HepG2 (cell line): ENCODE measurements at regions not wholly inside any gene's neighbourhood (a gene's known extent, or its start where the extent isn't known, plus 50 kb on each side); places are given as distances from the start of the nearest gene placed in this dataset.

Experiments
- ATAC-seq: fragments of 200-7000 bp; cut with Tn5 transposase; 3 replicates; pipeline ENCODE4 v1.9.1; 2020; ENCODE audit warnings: mild to moderate bottlenecking, moderate library complexity
- BruUV-seq: library from RNA; stranded (reverse); fragments of 400-500 nt; replicated peaks from 2 replicates; lab custom pipeline; 2021; lab: Mats Ljungman, UMichigan
- CTCF ChIA-PET: fragments of 300-600 bp; formaldehyde crosslinking; extraction: SDS; loops from one replicate; lab custom pipeline; 2021; ENCODE audit warnings: low total read pairs, inconsistent platforms, low intra/inter-chr PET ratio; lab: Yijun Ruan, JAX
- POLR2A ChIA-PET: fragments of 350-600 bp; sonication (Branson Sonifier 250); formaldehyde crosslinking; loops from one replicate; lab custom pipeline; 2020; ENCODE audit warnings: antibody characterized with exemption, inconsistent platforms; lab: Yijun Ruan, JAX
- DNase-seq: peaks from one replicate; pipeline ENCODE4 v3.0.0-alpha.2; 2015; ENCODE audit warnings: low spot score
- FAIRE-seq: peaks from 3 replicates; lab custom pipeline; 2011; peaks lifted over from hg19 to GRCh38; lab: Jason Lieb, UNC
- H2AFZ ChIP-seq: one replicate; pipeline ENCODE4 v1.6.1; 2011; ENCODE audit warnings: low read length, inconsistent platforms
- H3K27ac ChIP-seq: fragments of 300-600 bp; 3 replicates; pipeline ENCODE4 v1.8.0; 2011; ENCODE audit warnings: mixed run types, mild to moderate bottlenecking, mixed read lengths, low read length, inconsistent platforms; ENCODE audit not compliant: insufficient read depth; ENCODE audit errors: extremely low read length
- H3K27me3 ChIP-seq, 2 experiments: fragments of 200-600 bp in 1 of 2; 2 replicates in 1 of 2; 3 replicates in 1 of 2; pipeline versions ENCODE4 v1.6.0 to v1.8.0; 2011; ENCODE audit warnings: low read length in 2 of 2, mild to moderate bottlenecking in 2 of 2, moderate library complexity in 2 of 2, inconsistent platforms in 1 of 2; ENCODE audit not compliant: insufficient read depth in 2 of 2, control insufficient read depth in 1 of 2
- H3K36me3 ChIP-seq, 2 experiments: fragments of 200-600 bp in 1 of 2; replicated peaks in 1 of 2; 2 replicates in 1 of 2; 3 replicates in 1 of 2; pipeline versions ENCODE4 v1.5.1 to v1.8.0; 2011; ENCODE audit warnings: low read length in 2 of 2, inconsistent platforms in 1 of 2; ENCODE audit not compliant: insufficient read depth in 2 of 2, control insufficient read depth in 1 of 2
- H3K4me1 ChIP-seq: 2 replicates; pipeline ENCODE4 v1.5.1; 2012; ENCODE audit warnings: low read length, inconsistent platforms; ENCODE audit not compliant: insufficient read depth
- H3K4me2 ChIP-seq: 2 replicates; pipeline ENCODE4 v1.6.0; 2011; ENCODE audit warnings: low read depth, low read length, inconsistent platforms
- H3K4me3 ChIP-seq, 3 experiments: fragments of 200-600 bp in 1 of 3; sonication (generic), shearing (Covaris generic) in 1 of 3; replicated peaks in 1 of 3; 2 replicates each; pipeline ENCODE4 v1.5.1; 2011 to 2016; ENCODE audit warnings: low read length in 3 of 3, inconsistent platforms in 2 of 3, low read depth in 2 of 3, mild to moderate bottlenecking in 2 of 3, control low read depth in 1 of 3, mixed read lengths in 1 of 3; ENCODE audit not compliant: insufficient read depth in 1 of 3
- H3K79me2 ChIP-seq: one replicate; pipeline ENCODE4 v1.6.1; 2011; ENCODE audit warnings: low read length, inconsistent platforms; ENCODE audit not compliant: insufficient read depth
- H3K9ac ChIP-seq: 2 replicates; pipeline ENCODE4 v1.6.0; 2011; ENCODE audit warnings: mild to moderate bottlenecking, low read depth, low read length, inconsistent platforms; ENCODE audit not compliant: insufficient read depth
- H3K9me3 ChIP-seq: 2 replicates; pipeline ENCODE4 v1.5.1; 2012; ENCODE audit warnings: mild to moderate bottlenecking, low read length
- H4K20me1 ChIP-seq: 2 replicates; pipeline ENCODE4 v1.6.0; 2011; ENCODE audit warnings: inconsistent platforms, mild to moderate bottlenecking, low read length, moderate library complexity; ENCODE audit not compliant: insufficient read depth
- ADNP ChIP-seq: sonication (generic); formaldehyde crosslinking; IDR thresholded peaks from 2 replicates; pipeline ENCODE4 v1.4.0; 2020; ENCODE audit warnings: missing genetic modification reagents
- KDM6A ChIP-seq: IDR thresholded peaks from 2 replicates; pipeline ENCODE4 v1.6.1; 2016; ENCODE audit warnings: low read depth
- MED8 ChIP-seq: sonication (generic); formaldehyde crosslinking; IDR thresholded peaks from 2 replicates; pipeline ENCODE4 v1.8.1; 2023; ENCODE audit warnings: mild to moderate bottlenecking, missing genetic modification reagents; ENCODE audit not compliant: insufficient replicate concordance
- SOX13 ChIP-seq, 3 experiments: fragments of 450-650 bp in 1 of 3; sonication (generic) in 1 of 3; formaldehyde crosslinking in 1 of 3; IDR thresholded peaks in 2 of 3; conservative IDR thresholded peaks in 1 of 3; 2 replicates each; pipeline versions ENCODE4 v1.5.0 to v1.6.1; 2016 to 2020; ENCODE audit warnings: antibody characterized with exemption in 1 of 3, mild to moderate bottlenecking in 1 of 3, missing compliant biosample characterization in 1 of 3, missing genetic modification reagents in 1 of 3, moderate library complexity in 1 of 3
- ZNF337 ChIP-seq: sonication (generic); formaldehyde crosslinking; IDR thresholded peaks from 2 replicates; pipeline ENCODE4 v1.5.1; 2020; ENCODE audit warnings: missing genetic modification reagents, low read depth, mild to moderate bottlenecking, borderline replicate concordance
- WGBS: methylation state at CpG from one replicate; pipeline ENCODE4 v1.1.6; 2017; ENCODE audit warnings: low lambda C conversion rate; 5-methylcytosine and 5-hydroxymethylcytosine counted together
- in situ Hi-C: cut with HindIII; loops from 2 replicates; pipeline ENCODE4 v1.10.0; 2017; ENCODE audit warnings: low pct_unique_long_range_greater_than_20kb; ENCODE audit not compliant: extremely low pct_ligation_motif_present
- intact Hi-C: fragments of 100-400 bp; cut with micrococcal nuclease; formaldehyde crosslinking; loops from one replicate; pipeline ENCODE4 v1.10.0; 2022; ENCODE audit not compliant: unreplicated experiment
- TF ChIP-seq, protein P1 (sequence below): sonication (generic); formaldehyde crosslinking; IDR thresholded peaks from 2 replicates; pipeline ENCODE4 v1.5.0; 2020; ENCODE audit warnings: missing genetic modification reagents, mild to moderate bottlenecking, borderline replicate concordance
- TF ChIP-seq, protein P2 (sequence below): sonication (generic); formaldehyde crosslinking; IDR thresholded peaks from 2 replicates; pipeline ENCODE4 v1.4.0; 2020; ENCODE audit warnings: mild to moderate bottlenecking, missing genetic modification reagents

DNA sequence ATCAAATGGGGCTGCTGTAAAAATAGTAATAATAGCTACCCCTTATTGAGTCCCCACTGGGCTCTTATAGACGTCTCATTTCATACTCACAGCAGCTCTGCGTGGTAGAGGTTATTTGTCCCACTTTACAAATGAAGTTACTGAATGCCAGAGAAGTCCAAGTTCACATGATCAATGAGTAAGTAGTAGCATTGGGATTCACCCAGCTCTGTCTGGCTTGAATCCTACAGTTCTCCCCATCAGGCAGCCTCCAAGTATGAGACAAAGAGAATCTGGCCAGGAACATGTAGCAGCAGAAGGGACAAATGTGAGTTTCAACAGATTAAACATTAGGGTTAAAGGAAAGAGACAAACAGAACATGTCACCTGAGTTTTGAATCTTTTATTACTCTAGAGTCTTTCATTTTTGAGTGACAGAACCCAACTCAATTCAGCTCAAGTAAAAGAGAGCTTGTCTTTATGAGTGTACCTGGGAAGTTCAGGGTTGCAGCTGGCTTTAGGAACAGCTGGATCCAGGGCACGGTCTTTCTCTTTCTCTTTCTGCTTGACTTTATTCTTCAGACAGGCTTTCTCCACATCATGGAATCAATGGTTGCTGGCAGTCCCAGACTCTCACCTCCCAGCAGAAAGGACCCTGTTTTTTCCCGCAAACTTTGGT, 64.1 kb upstream of the JDP2 start:
- peaks cover 9% of the 10 kb centered on the region for H3K4me1 ChIP-seq
- no peaks in the 10 kb centered on the region for H4K20me1 ChIP-seq
- H3K4me3 ChIP-seq: no peak overlapping the region
- no peak overlapping the region for H3K9ac ChIP-seq
- no peak overlapping the region for H2AFZ ChIP-seq
- no peak for TF ChIP-seq ADNP (CRISPR knock-in tag)
- H3K4me2 ChIP-seq: no peak overlapping the region
- ATAC-seq: no peak
- H3K36me3 ChIP-seq: no peaks in the 10 kb centered on the region
- no peaks in the 10 kb centered on the region for H3K79me2 ChIP-seq
- H3K27me3 ChIP-seq: no peaks in the 10 kb centered on the region; a peak in 2 of 5 replicates
- CTCF ChIA-PET: no interaction called here
- DNase-seq: no peak
- intact Hi-C loops: no loop called here
- no TSS peak for BruUV-seq
- H3K9me3 ChIP-seq: no peaks in the 10 kb centered on the region
- FAIRE-seq: no peak
- POLR2A ChIA-PET: no interaction called here
- in situ Hi-C loops: no loop called here
- no peak overlapping the region for H3K27ac ChIP-seq
- 60% methylated on average over 4 of the region's 4 CpGs for WGBS

- Histone ChIP-seq H3K36me3 (no peaks in the 10 kb centered on the region), H3K4me2 (no peak overlapping the region), H2AFZ (no peak overlapping the region), H3K27me3 (no peaks in the 10 kb centered on the region; a peak in 2 of 5 replicates), H4K20me1 (no peaks in the 10 kb centered on the region), H3K4me3 (no peak overlapping the region), H3K27ac (no peak overlapping the region), H3K79me2 (no peaks in the 10 kb centered on the region), H3K4me1 (no peaks in the 10 kb centered on the region), H3K9me3 (no peaks in the 10 kb centered on the region), H3K9ac (no peak overlapping the region)
- in situ Hi-C loops: no loop called here
- TF ChIP-seq, protein P1, sequence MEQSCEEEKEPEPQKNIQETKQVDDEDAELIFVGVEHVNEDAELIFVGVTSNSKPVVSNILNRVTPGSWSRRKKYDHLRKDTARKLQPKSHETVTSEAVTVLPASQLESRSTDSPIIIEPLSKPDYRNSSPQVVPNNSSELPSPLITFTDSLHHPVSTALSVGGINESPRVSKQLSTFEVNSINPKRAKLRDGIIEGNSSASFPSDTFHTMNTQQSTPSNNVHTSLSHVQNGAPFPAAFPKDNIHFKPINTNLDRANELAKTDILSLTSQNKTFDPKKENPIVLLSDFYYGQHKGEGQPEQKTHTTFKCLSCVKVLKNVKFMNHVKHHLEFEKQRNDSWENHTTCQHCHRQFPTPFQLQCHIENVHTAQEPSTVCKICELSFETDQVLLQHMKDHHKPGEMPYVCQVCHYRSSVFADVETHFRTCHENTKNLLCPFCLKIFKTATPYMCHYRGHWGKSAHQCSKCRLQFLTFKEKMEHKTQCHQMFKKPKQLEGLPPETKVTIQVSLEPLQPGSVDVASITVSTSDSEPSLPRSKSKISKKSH (CRISPR knock-in tag): no peak
- TF ChIP-seq ZNF337 (CRISPR knock-in tag) (no peak), MED8 (CRISPR knock-in tag) (no peak), KDM6A (no peak), SOX13 (IDR thresholded peaks at IDR 0.05) (no peak), SOX13 (CRISPR knock-in tag; conservative IDR thresholded peaks at IDR 0.05 in 1 of 2, IDR thresholded peaks at IDR 0.05 in 1 of 2) (no peak)
- TF ChIP-seq, protein P2, sequence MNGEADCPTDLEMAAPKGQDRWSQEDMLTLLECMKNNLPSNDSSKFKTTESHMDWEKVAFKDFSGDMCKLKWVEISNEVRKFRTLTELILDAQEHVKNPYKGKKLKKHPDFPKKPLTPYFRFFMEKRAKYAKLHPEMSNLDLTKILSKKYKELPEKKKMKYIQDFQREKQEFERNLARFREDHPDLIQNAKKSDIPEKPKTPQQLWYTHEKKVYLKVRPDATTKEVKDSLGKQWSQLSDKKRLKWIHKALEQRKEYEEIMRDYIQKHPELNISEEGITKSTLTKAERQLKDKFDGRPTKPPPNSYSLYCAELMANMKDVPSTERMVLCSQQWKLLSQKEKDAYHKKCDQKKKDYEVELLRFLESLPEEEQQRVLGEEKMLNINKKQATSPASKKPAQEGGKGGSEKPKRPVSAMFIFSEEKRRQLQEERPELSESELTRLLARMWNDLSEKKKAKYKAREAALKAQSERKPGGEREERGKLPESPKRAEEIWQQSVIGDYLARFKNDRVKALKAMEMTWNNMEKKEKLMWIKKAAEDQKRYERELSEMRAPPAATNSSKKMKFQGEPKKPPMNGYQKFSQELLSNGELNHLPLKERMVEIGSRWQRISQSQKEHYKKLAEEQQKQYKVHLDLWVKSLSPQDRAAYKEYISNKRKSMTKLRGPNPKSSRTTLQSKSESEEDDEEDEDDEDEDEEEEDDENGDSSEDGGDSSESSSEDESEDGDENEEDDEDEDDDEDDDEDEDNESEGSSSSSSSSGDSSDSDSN (CRISPR knock-in tag): no peak
- no peak for FAIRE-seq
- intact Hi-C loops: no loop called here
- no peak for DNase-seq
- no TSS peak for BruUV-seq
- 0% methylated on average over 2 of the region's 2 CpGs for WGBS
- ChIA-PET POLR2A (no interaction called here), CTCF (no interaction called here)
- ATAC-seq: no peak
These were observed 62.7 kb upstream of the JDP2 start for GRCh38 chr14:75365116-75365515.
